ENCODE measurements at regions not wholly inside any gene's neighbourhood (a gene's known extent, or its start where the extent isn't known, plus 50 kb on each side); places are given as distances from the start of the nearest gene placed in this dataset.

GRCh38 chr15:70277556-70277955, 179.8 kb upstream of the TLE3 start:
- no peak for TF ChIP-seq TAF1 (IDR thresholded peaks at IDR 0.05; ENCODE audit: borderline replicate concordance, insufficient read depth, low read length)
- TF ChIP-seq FOXP2 (optimal IDR thresholded peaks at IDR 0.05; ENCODE audit: borderline replicate concordance, extremely low read depth, extremely low read length, insufficient read depth) = no peak
- no peak for TF ChIP-seq REST (IDR thresholded peaks at IDR 0.05; ENCODE audit: insufficient read depth in 1 of 2, low read depth in 2 of 2, low read length in 2 of 2)

GRCh38 chr15:70276401-70276800, 178.7 kb upstream of the TLE3 start:
- TF ChIP-seq FOXP2 (optimal IDR thresholded peaks at IDR 0.05; ENCODE audit: borderline replicate concordance, extremely low read depth, extremely low read length, insufficient read depth) (no peak), REST (IDR thresholded peaks at IDR 0.05; ENCODE audit: insufficient read depth in 1 of 2, low read depth in 2 of 2, low read length in 2 of 2) (no peak), SIN3A (IDR thresholded peaks at IDR 0.05; ENCODE audit: borderline replicate concordance, insufficient read depth, low read length) (no peak), POLR2AphosphoS5 (IDR thresholded peaks at IDR 0.05; ENCODE audit: low read depth, low read length) (no peak), TAF1 (IDR thresholded peaks at IDR 0.05; ENCODE audit: borderline replicate concordance, insufficient read depth, low read length) (no peak)

DNA sequence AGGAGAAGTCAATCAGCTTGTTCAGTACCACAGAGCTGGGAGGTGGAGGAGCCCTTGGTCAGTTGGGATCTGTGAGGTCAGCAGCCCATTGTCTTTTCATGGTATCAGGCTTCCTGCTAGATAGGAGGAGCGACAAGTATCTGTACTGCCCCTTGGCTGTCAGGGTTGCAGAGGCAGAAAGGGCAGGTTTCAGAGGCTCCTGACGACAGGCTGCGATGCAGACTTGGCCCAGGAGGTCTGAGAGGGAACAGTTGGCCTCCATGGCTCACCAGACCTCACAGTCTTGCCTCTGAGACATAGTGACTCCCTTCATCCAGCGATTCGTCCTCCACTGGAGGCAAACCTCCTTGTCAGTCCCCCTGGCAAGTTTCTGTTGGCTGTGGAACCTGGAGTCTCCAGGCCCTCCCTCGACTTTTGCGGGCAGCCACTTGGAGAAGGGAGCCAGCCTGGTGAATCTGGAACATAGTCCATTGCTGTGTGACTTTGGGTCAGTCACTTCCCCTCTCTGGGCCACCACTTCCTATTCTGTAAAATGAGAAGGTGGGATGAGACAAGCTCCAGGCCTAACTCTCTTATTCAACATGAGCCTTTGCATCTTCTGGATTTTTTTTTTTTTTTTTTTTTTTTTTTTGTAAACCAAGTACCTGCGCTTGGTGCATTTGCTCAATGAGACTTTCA, 177.9 kb upstream of the TLE3 start:
- TF ChIP-seq REST (IDR thresholded peaks at IDR 0.05; ENCODE audit: insufficient read depth in 1 of 2, low read depth in 2 of 2, low read length in 2 of 2) = no peak
- no peak for TF ChIP-seq FOXP2 (optimal IDR thresholded peaks at IDR 0.05; ENCODE audit: borderline replicate concordance, extremely low read depth, extremely low read length, insufficient read depth)
- TF ChIP-seq TAF1 (IDR thresholded peaks at IDR 0.05; ENCODE audit: borderline replicate concordance, insufficient read depth, low read length) = no peak
- no peak for TF ChIP-seq POLR2AphosphoS5 (IDR thresholded peaks at IDR 0.05; ENCODE audit: low read depth, low read length)
- no peak for TF ChIP-seq SIN3A (IDR thresholded peaks at IDR 0.05; ENCODE audit: borderline replicate concordance, insufficient read depth, low read length)

DNA sequence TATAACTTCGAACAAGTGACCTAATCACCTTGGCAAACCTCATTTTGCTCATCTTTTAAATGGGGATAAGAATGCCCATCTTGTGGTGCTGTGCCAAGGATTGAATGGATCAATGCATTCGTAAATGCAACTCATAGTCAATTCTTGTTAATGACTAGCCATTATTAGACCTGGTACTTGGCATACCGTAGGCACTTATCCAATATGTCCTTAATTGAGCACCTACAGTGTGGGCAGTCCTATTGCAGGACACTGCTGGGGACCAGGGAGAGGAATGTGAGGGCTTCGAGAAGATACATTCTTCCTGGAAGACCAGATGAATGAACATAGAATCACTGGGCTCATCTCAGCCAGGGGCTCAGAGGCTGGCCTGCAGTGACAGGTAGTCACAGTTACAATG, 177.2 kb upstream of the TLE3 start:
- no peak for TF ChIP-seq REST (IDR thresholded peaks at IDR 0.05; ENCODE audit: insufficient read depth in 1 of 2, low read depth in 2 of 2, low read length in 2 of 2)
- no peak for TF ChIP-seq SIN3A (IDR thresholded peaks at IDR 0.05; ENCODE audit: borderline replicate concordance, insufficient read depth, low read length)
- TF ChIP-seq TAF1 (IDR thresholded peaks at IDR 0.05; ENCODE audit: borderline replicate concordance, insufficient read depth, low read length) = no peak
- TF ChIP-seq POLR2AphosphoS5 (IDR thresholded peaks at IDR 0.05; ENCODE audit: low read depth, low read length) = no peak
- TF ChIP-seq FOXP2 (optimal IDR thresholded peaks at IDR 0.05; ENCODE audit: borderline replicate concordance, extremely low read depth, extremely low read length, insufficient read depth) = no peak
